AG04449 (cell line): ENCODE measurements at regions not wholly inside any gene's neighbourhood (a gene's known extent, or its start where the extent isn't known, plus 50 kb on each side); places are given as distances from the start of the nearest gene placed in this dataset.

ENCODE experiments used
- CTCF ChIA-PET: fragments of 350-600 bp; formaldehyde crosslinking; extraction: SDS; loops from one replicate; lab custom pipeline; 2021; ENCODE audit warnings: antibody characterized with exemption; lab: Yijun Ruan, JAX
- POLR2A ChIA-PET: fragments of 400-600, 350-600 bp; formaldehyde crosslinking; extraction: SDS; loops from one replicate; lab custom pipeline; 2020; ENCODE audit warnings: antibody characterized with exemption, inconsistent platforms; lab: Yijun Ruan, JAX
- DNase-seq: peaks from one replicate; pipeline ENCODE4 v3.0.0-alpha.2; 2010; ENCODE audit warnings: low read depth, low spot score
- H3K4me3 ChIP-seq: 2 replicates; pipeline ENCODE4 v1.5.1; 2011; ENCODE audit warnings: low read depth, mild to moderate bottlenecking, control low read depth, low read length
- TF ChIP-seq, protein P1 (sequence below): IDR thresholded peaks from one replicate; pipeline ENCODE4 v1.5.1; 2011; ENCODE audit warnings: mild to moderate bottlenecking, moderate library complexity, low read length, control low read depth, inconsistent platforms; ENCODE audit not compliant: insufficient read depth; ENCODE audit errors: missing control alignments

DNA sequence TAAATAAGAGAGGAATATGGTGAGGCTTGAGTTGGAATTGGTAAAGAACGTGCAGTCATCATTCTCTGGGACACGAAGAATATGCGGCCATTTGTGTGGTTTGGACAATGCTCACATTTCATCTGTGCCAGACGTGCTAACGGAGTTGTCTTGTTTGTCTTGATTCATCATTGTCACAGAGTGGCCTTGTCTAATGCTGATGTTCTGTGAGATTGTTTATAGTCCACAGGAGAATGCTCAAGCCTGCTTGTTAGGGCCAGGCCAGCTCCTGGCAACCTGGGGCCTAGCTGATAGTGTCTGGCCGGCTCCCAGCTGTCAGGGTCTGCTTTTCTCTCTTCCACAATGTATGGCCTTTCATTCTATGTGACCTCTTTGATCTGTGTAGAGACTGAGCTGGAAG lies 384.7 kb downstream of the EDEM1 start:
- ChIA-PET POLR2A (no interaction called here), CTCF (no interaction called here)
- TF ChIP-seq, protein P1, sequence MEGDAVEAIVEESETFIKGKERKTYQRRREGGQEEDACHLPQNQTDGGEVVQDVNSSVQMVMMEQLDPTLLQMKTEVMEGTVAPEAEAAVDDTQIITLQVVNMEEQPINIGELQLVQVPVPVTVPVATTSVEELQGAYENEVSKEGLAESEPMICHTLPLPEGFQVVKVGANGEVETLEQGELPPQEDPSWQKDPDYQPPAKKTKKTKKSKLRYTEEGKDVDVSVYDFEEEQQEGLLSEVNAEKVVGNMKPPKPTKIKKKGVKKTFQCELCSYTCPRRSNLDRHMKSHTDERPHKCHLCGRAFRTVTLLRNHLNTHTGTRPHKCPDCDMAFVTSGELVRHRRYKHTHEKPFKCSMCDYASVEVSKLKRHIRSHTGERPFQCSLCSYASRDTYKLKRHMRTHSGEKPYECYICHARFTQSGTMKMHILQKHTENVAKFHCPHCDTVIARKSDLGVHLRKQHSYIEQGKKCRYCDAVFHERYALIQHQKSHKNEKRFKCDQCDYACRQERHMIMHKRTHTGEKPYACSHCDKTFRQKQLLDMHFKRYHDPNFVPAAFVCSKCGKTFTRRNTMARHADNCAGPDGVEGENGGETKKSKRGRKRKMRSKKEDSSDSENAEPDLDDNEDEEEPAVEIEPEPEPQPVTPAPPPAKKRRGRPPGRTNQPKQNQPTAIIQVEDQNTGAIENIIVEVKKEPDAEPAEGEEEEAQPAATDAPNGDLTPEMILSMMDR: no peak
- no peak for DNase-seq
- no peak overlapping the region for H3K4me3 ChIP-seq

DNA sequence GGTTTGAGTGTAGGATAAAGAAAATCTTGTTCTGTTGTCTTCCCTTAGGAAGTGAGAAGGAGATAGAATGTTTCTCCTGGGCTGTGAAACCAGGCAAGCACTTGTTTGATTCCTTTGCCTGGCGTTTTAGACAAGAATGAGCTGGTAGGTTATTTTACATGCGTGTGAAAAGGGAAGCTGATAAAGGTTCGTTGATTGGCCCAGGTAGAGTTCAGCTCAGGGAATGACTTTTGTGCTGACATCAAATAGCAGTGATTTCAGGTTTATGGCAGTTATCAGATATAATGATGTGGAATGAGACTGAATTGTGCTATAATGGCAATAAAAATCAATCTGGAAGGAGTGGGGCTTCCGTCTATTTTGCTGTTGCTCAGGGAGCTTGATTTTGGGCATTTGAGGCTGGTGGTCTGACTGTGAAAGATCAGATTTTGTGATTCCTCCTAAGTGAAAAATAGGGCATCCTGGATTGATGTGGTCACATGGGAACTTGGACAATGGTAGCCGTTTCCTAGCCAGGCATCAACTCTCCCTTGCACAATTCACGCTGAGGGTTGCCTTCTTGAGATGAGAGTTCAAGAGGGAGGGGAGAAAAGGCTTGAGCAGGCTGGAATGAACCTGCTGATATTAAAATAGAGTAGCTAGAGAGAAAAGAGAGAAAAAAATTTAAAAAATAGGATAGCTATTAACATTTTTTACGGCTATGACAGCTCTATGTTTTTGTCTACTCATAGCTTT lies 388.9 kb downstream of the EDEM1 start:
- TF ChIP-seq, protein P1: no peak
- ChIA-PET POLR2A (no interaction called here), CTCF (no interaction called here)

DNA sequence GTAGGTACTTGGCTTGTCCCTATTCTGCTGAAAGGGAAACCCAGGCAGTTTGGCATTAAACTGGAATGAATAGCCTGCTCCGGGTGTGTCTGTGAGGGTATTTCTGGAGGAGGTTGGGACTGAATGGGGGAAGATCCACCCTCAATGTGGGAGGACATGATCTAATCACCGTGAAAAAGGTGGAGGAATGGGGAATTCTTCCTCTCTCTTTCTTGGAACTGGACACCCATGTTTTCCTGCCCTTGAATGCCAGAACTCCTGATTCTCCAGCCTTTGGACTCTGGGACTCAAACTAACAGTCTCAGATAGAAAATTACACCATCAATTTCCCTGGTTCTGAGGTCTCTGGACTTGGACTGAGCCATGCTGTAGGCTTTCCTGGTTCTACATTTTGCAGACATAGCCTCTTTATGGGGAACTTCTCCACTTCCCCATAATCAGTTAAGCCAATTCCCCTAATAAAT lies 391.7 kb downstream of the EDEM1 start:
- DNase-seq: no peak
- TF ChIP-seq, protein P1: no peak
- POLR2A ChIA-PET: no interaction called here
- no peak overlapping the region for H3K4me3 ChIP-seq
- CTCF ChIA-PET: no interaction called here

More for the DNA sequence above, 388.9 kb downstream of the EDEM1 start:
- DNase-seq: no peak
- H3K4me3 ChIP-seq: no peak overlapping the region

DNA sequence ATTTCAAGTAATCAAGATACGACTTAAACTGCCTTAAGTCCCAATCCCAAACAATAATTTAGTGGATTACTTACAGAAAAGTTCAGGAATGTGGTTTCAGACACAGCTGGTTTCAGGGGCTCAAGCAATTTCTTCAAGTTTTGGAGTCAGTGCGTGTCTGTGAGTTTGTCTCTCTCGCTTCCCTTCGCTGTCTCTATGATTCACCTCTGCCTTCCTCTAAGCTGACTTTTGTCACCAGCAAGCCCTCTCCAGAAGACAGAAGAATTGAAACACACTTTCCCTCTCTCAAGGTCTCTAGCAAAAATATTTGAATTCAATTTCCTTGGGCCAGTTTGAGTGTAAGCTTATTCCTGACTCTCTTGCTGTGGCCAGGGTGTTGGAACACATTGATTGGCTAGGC lies 392.4 kb downstream of the EDEM1 start:
- DNase-seq: no peak
- no peak overlapping the region for H3K4me3 ChIP-seq
- ChIA-PET CTCF (no interaction called here), POLR2A (no interaction called here)
- TF ChIP-seq, protein P1: no peak

DNA sequence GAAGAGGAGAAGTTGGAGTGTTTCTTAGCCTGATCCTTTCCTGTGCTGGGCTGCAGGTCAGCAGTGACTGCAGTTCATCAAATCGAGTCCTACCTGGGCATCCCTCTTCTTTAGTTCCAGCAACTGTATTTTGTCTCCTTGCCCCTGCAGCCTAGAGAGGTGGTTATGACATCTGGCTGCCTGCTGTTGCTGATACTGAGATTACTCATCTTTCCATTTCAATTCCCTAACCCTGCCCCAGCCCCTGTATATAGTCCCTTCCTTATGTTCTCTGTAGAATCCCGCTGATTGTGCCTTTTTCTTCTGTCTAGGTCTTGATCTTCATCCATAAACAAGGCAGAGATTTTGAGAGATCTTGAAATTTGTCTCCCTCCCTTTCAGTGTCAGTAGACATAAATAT lies 393.3 kb downstream of the EDEM1 start:
- POLR2A ChIA-PET: no interaction called here
- TF ChIP-seq, protein P1: no peak
- no peak for DNase-seq
- CTCF ChIA-PET: no interaction called here
- no peak overlapping the region for H3K4me3 ChIP-seq

DNA sequence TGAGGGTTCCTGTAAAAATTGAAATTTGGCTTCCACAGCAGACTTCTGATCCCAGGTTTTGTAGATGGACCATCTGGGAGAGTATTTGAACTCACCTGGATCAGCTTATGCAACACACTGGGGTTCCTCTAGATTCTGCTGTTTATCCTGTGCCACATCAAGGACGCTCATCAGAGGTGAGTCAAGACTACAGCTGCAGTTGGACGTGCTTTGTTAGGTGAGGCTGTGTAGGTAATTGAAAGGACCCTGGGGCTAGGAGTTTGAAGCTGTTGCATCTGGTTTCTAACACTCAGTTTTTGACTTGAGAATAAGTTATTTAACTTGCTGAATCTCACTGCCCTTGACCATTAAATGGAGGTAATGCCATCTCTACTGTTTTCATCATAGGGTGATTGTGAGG lies 394.2 kb downstream of the EDEM1 start:
- no peak overlapping the region for H3K4me3 ChIP-seq
- no peak for DNase-seq
- CTCF ChIA-PET: no interaction called here
- TF ChIP-seq, protein P1: no peak
- POLR2A ChIA-PET: no interaction called here
